ENCODE measurements at regions not wholly inside any gene's neighbourhood (a gene's known extent, or its start where the extent isn't known, plus 50 kb on each side); places are given as distances from the start of the nearest gene placed in this dataset.

DNA sequence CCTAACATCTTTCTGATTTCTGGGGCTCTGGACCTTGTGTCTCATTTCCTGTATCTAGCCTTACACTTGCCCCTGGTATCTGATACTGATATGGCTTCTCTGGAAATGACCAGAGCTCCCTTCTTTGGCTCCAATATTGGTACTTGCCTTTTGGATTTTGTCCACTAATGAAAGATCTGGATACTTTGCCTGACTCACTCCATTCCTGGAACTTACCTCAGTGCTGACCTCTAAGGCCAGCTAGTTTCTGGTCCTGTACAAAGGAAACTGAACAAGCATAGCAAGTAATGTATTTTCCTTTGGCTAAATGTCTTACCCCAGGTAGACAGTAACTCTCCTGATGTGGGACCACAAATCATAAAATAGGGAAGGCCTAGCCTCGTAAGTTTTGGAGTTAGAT, 93.8 kb upstream of the SLC4A7 start (continued):
- TF ChIP-seq, protein P1, sequence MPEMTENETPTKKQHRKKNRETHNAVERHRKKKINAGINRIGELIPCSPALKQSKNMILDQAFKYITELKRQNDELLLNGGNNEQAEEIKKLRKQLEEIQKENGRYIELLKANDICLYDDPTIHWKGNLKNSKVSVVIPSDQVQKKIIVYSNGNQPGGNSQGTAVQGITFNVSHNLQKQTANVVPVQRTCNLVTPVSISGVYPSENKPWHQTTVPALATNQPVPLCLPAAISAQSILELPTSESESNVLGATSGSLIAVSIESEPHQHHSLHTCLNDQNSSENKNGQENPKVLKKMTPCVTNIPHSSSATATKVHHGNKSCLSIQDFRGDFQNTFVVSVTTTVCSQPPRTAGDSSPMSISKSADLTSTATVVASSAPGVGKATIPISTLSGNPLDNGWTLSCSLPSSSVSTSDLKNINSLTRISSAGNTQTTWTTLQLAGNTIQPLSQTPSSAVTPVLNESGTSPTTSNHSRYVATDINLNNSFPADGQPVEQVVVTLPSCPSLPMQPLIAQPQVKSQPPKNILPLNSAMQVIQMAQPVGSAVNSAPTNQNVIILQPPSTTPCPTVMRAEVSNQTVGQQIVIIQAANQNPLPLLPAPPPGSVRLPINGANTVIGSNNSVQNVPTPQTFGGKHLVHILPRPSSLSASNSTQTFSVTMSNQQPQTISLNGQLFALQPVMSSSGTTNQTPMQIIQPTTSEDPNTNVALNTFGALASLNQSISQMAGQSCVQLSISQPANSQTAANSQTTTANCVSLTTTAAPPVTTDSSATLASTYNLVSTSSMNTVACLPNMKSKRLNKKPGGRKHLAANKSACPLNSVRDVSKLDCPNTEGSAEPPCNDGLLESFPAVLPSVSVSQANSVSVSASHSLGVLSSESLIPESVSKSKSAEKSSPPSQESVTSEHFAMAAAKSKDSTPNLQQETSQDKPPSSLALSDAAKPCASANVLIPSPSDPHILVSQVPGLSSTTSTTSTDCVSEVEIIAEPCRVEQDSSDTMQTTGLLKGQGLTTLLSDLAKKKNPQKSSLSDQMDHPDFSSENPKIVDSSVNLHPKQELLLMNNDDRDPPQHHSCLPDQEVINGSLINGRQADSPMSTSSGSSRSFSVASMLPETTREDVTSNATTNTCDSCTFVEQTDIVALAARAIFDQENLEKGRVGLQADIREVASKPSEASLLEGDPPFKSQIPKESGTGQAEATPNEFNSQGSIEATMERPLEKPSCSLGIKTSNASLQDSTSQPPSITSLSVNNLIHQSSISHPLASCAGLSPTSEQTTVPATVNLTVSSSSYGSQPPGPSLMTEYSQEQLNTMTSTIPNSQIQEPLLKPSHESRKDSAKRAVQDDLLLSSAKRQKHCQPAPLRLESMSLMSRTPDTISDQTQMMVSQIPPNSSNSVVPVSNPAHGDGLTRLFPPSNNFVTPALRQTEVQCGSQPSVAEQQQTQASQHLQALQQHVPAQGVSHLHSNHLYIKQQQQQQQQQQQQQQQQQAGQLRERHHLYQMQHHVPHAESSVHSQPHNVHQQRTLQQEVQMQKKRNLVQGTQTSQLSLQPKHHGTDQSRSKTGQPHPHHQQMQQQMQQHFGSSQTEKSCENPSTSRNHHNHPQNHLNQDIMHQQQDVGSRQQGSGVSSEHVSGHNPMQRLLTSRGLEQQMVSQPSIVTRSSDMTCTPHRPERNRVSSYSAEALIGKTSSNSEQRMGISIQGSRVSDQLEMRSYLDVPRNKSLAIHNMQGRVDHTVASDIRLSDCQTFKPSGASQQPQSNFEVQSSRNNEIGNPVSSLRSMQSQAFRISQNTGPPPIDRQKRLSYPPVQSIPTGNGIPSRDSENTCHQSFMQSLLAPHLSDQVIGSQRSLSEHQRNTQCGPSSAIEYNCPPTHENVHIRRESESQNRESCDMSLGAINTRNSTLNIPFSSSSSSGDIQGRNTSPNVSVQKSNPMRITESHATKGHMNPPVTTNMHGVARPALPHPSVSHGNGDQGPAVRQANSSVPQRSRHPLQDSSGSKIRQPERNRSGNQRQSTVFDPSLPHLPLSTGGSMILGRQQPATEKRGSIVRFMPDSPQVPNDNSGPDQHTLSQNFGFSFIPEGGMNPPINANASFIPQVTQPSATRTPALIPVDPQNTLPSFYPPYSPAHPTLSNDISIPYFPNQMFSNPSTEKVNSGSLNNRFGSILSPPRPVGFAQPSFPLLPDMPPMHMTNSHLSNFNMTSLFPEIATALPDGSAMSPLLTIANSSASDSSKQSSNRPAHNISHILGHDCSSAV (CRISPR knock-in tag; IDR thresholded peaks at IDR 0.05; ENCODE audit: borderline replicate concordance) = no peak
- TF ChIP-seq KLF9 (CRISPR knock-in tag; IDR thresholded peaks at IDR 0.05; ENCODE audit: low read depth) = no peak
- TF ChIP-seq BORCS8-MEF2B (CRISPR knock-in tag; IDR thresholded peaks at IDR 0.05) = no peak
- no peak for TF ChIP-seq YEATS4 (CRISPR knock-in tag; IDR thresholded peaks at IDR 0.05; ENCODE audit: borderline replicate concordance)
- TF ChIP-seq ZNF589 (CRISPR knock-in tag; conservative IDR thresholded peaks at IDR 0.05) = no peak
- TF ChIP-seq MIER3 (CRISPR knock-in tag; IDR thresholded peaks at IDR 0.05; ENCODE audit: borderline replicate concordance) = no peak
- TF ChIP-seq EEA1 (CRISPR knock-in tag; IDR thresholded peaks at IDR 0.05; ENCODE audit: borderline replicate concordance) = no peak
- TF ChIP-seq CEBPG (CRISPR knock-in tag; IDR thresholded peaks at IDR 0.05) = no peak
- TF ChIP-seq, protein P2, sequence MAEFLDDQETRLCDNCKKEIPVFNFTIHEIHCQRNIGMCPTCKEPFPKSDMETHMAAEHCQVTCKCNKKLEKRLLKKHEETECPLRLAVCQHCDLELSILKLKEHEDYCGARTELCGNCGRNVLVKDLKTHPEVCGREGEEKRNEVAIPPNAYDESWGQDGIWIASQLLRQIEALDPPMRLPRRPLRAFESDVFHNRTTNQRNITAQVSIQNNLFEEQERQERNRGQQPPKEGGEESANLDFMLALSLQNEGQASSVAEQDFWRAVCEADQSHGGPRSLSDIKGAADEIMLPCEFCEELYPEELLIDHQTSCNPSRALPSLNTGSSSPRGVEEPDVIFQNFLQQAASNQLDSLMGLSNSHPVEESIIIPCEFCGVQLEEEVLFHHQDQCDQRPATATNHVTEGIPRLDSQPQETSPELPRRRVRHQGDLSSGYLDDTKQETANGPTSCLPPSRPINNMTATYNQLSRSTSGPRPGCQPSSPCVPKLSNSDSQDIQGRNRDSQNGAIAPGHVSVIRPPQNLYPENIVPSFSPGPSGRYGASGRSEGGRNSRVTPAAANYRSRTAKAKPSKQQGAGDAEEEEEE (CRISPR knock-in tag; IDR thresholded peaks at IDR 0.05; ENCODE audit: borderline replicate concordance) = no peak
- no peak for TF ChIP-seq ZNF792 (CRISPR knock-in tag; IDR thresholded peaks at IDR 0.05)
- no peak for TF ChIP-seq ZNF598 (CRISPR knock-in tag; IDR thresholded peaks at IDR 0.05; ENCODE audit: borderline replicate concordance)
- TF ChIP-seq ZNF253 (CRISPR knock-in tag; IDR thresholded peaks at IDR 0.05; ENCODE audit: borderline replicate concordance) = no peak
